NCI-H748 treated with DMSO at 0.1 percent for 48 hours (cell line): ENCODE measurements at regions not wholly inside any gene's neighbourhood (a gene's known extent, or its start where the extent isn't known, plus 50 kb on each side); places are given as distances from the start of the nearest gene placed in this dataset.

Experiments
- DNase-seq: peaks from one replicate; lab custom pipeline; 2025; lab: John Stamatoyannopoulos, UW

DNA sequence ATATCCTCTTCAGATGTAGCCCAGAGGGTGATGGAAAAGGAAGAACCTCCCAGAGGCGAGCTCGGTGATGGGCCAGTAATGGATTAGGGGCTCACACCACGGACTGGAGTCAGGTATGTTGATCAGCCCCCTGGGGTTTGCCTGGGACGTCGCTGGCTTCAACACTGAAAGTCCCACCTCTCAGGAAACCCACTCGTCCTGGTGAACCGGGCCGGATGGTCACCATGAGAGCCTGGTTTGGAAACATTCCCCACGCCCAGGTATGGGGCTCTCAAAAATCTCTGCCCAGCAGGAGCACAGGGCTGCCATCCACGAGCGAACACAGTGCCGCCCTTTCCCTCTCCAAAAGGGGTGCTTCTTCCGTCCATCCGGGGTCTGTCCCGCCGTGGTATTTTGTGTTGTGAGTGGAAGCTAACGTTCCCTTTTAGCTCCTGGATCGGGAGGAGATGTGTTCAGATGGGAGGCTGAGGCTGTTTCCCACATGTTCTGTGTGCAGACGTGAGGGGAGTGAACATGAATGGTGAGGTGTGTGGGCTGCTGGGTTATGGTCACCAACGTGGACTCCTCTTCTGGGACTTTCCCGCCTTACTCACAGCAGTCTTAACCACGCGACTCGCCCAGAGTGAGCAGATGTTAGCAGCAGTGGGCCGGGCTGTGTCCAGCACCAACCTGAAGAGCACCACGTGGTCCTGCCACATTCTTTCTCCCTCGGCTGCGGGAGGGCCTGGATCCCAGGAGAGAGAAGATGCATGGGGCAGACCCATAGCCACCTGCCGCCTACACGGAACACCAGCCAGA is 139.2 kb downstream of the KIF26A start:
- no peak for DNase-seq

DNA sequence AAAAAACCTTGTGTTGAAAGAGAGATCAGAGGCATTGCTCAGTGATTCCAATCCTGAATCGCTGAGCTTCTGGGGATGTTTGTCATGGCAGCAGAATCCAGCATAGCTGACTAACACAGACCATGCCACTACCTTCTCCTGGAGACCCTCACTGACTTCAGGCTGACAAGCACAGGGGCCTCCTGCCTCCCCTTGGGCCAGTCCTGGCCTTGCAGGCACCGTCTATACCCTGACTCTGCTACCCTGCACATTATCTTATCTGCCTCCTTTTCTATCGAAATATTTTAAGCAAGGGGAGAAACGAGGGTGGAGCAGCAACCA is 139.8 kb downstream of the KIF26A start:
- DNase-seq, result no peak

DNA sequence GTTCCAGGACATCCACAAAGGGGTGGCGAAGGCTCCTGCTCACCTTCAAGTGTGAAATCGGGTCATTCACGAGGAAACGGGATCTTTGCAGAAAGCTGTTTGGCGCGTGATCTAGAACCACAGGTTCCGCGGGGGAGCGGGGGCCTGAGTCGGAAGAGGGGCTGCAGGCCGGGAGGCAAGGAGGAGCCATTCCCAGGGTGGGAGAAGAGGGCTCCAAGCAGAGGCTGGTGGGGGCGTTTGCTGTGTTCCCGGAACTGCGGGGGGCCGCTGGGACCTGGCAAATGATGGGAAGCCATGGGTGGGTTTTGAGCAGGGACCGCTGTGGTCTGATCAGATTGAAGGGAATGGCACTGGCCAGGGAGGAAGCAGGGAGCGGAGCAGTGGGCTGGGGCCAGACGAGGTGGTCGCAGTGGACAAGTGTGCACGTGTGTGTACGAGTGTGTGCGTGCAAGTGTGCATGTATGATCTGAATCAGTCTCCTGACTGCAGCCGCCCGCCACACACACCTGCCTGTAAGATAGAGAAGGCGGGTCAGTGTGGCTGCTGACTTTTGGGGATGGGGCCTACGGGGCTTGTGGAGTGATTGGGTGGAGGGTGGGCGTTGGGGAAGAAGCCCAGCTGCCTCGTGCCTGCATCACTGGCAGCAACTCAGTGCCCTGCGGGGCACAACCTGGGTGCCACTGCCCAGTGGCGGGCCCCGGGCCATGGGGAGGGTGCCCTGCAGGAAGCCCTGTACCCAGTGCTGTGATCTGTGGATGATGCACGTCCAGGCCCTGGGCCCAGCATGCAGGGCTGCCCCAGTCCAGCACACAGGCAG is 141.9 kb downstream of the KIF26A start:
- DNase-seq, result no peak

DNA sequence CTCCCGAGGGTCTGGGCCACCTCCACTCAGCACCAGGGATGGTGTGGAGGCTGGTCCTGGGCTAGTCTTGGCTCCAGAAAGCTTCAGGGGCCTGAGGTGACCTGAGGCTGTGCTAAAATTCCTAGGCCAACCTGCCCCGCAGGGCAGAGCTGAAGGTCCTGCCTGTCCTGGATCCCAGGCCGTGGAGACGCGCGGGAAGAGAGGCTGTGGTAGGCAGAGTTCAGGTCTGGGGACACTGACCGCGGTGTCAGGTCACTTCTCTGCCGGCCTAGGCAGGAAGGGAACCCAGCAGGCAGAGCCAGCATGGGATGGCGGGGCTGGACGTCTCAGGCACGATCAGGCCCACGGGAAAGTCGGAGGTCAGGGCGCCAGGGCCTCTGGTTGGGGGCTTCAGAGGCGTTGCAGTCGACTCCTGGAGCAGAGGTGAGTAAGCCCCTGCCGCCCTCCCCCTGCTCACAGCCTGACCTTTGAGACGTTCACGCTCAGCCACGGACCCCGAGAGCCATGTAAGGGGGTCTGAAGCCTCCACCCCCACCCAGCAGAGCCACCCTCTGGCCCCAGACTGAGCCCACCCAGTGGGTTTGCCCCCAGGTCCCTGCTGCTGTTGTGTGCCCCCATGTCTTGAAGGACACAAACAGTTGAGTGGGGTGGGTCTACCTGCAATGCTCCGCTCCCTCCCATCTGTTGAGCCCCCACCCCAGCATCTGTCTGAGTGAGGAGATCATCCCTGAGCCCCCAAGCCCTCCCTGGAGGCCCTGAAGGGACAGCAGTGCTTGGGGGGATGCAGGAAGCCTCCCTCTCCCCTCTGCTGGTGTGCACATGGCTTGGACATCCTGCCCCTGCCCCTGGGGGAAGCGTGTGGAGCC is 142.7 kb downstream of the KIF26A start:
- DNase-seq, result no peak

DNA sequence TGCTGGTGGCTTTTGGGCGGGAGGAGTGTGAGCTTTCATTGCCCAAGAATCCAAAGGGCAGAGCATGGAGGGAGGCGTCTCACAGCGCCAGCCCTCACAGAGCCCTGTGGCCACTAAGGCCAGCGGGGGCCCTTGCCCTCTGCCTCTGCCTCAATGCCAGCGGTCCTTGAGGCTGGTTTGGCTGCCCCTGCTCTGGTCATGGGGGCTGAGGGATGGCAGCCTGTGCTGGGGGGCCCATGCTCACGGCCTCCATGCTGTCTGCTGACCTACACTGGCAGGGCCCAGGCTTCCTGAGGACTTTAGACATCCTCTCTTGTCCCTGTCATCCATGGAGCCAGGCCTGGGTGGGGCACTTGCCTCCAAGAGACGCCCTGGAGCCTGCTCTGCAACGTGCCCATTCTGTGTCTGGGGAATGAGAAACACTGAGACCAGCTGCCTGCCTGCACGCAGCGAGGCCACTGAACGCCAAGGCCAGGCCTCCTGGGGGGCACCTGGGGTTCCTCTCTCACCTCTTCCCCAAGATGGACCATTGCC is 143.4 kb downstream of the KIF26A start:
- no peak for DNase-seq

DNA sequence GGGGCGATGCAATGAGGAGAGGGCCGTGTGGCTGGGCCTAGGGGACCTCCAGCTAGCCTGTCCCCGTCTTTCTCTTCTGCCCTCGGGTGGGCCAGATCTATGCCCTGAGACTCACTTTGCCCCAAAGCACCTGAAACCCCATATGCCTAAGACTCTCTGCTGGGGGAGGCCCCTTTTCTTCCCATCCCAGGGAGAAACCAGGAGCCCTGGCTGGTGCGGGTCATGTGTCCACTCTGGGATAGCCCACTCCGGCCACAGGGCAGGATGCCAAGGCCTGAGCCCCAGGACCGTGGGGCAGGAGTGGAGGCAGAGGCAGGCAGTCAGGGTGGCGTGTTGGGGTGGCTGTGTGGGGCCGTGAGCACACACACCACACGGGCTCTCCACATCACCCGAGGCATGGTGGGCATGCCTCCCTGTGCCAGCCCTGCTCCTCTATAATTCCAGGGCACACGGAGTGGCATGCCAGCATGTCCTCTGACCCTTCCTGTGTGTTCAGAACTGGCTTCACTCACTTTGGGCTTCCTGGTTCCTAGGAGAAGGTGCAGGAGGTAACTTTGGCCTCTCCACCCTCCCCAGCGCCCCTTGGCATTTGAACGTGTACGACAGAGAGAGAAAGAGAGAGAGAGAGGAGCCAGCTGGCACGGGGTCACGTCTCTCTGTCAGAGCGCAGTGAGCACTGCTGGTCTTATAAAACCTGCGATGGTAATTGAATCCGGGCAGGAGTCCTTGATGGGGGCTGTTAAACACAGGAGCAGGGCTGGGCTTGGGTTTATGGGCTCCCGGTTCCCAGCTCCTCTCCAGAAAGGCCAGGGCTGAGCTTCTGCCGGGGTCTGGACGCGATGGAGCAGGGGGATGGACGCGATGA is 144.2 kb downstream of the KIF26A start:
- no peak for DNase-seq

DNA sequence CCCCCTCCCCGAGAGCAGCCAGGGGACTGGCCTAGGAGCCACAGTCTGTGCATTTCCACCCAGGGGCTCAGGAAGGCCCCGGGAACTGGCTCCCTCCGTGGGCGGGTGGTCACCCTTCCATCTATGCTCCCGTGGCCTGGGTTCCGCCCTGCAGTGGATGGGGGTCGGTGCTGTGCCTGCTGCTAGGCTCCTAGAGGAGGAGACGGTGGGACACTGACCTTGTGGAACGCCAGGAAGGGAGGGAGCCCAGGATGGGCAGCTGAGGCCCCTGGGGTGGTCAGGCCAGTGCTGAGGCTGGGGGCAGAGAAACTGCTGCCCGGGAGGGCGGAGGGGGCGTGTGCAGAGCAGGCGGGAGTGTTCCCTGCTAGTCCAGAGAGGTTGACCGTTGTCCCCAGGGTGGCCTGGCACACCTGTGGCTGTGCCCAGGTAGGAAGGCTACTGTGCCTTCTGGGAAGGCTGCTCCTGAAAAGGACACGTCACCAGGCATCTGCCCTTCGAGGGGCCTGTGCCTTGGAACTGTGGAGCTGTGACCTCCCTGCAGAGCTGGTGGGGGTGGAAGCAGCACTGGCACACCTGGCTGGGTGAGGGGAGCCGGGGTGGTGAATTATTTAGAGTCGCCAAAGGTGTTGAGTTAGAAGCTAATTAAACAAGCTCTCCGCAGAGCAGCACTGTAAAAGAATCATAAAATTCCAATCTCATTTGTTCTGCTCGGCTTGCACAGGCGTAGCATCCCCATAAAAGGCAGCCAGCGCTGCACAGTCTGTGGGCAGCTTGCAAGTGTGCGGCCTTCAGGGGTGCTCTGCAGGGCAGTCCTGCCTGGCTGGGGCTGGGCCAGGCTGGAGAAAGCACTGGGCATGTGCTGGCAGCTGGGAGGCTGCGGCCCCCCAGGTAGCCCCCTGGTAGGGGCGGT is 145.1 kb downstream of the KIF26A start:
- DNase-seq, result peak; percentile 19

DNA sequence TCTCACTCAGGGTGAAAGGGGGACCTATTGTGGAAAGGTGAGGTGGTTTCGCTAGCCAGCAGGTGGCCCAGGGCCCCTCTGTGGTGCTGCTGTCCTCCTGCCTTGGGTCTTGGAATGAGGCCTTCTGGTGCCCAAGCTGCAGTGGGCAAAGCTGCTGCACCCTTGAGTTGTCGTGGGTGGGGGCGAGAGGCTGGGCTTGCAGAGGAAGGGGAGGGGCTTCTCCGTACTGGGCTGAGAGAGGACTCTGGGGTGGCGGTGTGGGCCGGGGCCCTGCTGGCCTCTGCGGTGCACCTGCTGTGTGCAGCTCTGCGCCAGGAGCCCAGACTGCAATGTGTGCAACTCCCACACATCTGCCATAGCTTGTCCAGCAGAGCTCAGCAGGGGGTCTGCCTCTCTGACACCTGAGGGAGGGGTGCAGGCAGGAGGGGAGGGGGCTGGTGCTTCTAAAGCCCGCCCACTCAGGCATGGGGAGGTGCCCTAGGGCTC is 145.8 kb downstream of the KIF26A start:
- DNase-seq, result no peak

DNA sequence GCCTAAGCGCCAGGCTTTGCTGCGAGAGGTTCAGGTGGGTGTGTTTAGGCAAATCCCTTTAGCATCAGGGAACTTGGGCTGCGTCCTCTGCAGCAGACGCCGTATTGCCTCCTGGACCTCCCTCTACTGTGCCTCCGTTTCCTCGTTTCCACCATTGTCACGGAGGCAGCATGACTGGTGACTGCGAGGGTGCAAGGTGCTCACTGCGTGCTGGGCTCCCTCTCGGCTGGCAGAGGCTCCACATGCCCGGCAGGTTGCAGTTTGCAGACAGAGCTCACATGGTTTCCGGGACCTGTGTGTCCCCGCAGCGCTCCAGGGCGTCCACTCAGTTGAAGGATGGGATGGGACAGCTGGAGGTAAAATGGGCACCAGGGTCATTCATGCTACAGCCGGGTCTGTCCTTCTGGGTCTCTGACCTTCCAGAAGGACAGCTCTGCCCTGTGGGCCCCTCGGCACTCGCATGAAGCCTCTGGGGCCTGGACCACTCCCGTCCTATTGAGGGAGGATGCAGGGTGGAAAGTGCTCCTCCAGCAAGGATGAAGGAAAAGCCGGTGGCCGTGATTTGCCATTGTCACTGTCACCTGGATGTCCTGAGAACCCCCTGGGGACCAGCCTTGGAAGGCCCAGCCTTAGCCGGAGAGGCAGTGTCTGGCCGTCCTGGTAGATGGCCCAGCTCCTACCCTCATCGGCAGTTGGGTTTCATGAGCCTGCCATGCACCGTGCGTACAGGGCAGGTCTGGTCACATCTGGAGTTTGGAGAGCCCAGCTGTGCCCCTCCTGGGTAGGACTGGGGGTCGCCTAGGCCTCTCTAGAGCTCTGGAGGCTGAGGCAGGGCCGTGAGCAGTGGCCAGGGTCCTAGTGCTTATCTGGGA is 146.5 kb downstream of the KIF26A start:
- DNase-seq, result no peak

DNA sequence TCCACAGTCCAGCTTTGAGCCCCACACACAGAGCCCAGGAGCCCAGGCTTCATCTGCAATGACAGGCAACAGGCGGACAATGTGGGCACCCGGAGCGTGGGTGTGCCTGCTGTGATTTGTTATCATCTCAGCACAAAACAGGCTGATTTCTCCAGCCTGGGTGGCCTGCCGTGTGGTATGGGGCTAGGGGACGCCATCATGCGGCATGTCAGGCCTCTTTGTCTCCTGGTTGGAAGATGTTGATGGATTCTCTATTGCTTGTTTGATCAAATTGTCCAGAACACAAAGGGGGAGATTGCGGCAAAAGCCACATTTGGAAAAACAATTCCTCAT is 147.1 kb downstream of the KIF26A start:
- no peak for DNase-seq

DNA sequence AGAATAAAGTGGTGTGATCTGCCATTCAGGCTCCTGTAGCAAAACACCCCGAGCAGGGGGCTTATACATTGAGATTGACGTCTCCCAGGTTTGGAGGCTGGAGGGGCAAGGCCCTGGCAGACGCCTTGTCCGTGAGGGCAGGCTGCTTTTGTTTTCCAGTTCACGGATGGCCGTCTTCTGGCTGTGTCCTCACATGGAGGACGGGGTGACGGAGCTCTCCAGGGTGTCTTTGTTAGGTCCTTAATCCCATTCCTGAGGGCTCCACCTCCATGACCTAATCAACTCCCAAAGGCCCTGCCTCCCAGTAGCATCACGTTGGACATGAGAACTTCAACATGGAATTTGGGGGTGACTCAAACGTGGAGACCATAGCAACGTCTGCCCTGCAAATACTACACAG is 147.7 kb downstream of the KIF26A start:
- DNase-seq, result no peak

DNA sequence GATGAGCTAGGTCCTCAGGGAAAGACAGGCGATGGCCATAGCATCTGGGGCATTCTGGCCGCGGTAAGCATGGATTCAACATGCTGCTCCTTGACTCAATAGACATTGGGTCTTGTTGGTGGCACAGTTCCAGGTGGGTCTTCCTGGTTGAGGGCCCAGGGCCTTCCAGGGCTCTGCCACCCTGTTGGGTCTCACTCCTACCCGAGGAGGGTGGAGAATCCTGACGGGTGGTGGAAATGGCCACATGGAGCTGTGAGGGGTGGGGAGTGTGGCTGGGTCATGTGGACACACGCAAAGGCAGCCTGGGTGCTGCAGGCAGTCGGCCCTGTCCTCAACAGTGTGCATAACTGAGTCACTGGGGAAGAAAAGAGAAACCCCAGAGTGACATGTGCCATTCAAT is 148.1 kb downstream of the KIF26A start:
- no peak for DNase-seq

DNA sequence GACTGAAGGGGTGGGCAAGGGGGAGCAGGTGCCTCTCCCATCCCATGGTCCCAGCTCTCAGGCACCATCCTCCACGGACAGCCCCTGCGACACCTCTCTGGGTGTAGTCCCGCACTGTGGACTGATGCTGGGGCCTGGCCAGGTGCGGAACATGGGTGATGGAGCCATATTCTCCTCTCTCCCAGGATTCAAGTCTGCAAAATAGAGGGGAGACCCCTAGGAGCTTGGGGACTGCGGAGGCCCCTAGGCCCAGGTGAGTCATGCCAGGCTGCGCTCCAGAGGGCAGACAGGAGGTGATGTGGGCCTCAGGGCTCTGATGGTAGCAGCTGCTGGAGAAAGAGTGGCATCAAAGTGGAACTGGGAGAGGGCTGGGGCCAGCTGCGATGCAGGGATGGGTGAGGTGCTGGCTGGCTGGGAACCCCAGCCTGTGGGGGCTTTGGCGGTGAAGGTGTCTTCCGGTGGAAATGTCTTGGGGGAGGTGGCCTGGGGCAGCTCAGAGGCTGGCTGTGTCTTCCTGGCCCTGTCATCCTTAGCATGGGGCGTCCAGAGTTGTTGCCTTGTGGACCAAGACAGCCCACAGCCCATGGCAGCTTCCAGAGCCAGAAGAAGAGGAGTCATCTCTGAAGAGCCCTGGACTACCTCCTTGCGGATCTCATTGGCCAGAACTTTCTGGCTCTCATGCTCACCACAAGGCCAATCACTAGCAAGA is 149.1 kb downstream of the KIF26A start:
- DNase-seq, result no peak

DNA sequence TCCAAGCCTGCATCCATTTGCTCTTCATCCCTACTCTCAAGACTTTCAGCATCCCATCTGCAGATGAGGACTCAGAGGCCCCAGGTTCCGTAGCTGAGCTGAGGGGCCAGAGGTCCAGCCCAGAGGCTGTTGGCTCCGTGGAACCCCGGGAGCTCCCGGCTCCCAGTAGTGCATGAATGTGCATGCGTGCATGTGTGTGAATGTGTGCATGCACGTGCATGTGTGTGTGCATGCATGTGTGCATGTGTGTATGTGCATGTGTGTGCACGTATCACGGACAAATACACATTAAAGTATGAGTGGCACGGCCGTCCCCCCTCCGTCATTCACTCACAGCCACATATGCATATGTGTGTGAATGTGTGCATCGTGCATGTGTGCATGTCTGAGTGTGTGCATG is 149.9 kb downstream of the KIF26A start:
- no peak for DNase-seq

DNA sequence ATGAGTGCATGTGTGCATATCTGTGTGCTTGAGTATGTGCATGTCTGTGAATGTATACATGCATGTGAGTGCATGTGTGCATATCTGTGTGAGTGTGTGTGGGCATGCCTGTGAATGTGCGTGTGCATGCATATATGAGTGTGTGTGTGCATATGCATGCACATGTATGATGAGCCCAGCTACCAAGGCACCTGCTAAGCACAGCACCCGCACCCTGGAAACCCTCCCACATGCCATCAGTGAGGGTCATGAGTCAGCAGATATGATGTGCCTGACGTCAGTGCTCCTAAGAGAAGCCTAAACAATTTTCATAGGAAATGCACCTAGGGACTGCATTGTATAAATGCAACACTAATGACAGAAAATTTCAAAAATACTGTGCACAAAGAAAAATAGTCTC is 151.1 kb downstream of the KIF26A start:
- DNase-seq, result no peak

DNA sequence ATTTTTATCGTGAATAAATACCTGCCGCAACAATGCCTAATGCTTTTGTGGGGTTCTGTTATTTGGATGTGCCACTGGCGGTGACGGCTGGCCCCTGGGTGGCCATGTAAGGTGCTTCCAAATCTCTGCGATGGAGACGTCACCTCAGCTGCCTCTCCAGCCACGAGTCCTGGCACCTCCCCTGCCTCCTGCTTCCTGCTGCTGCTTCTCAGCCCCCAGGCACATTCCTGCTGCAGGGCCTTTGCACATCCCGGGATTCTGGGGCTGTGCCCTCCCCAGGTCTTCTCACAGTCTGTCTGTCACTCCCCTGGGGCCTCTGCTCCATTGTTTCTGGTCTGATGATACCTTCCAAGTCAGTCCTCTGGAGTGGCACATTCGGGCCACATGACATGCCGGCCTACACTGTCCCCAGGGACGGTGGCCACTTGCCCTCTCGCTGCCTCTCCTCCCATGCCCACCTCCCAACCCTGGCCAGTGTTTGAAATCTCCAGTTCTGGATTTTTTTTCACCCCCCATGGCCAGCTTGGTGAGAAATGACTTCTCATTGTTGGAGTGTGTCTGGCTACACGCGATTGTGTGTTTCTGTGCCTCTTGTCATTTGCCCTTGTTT is 151.8 kb downstream of the KIF26A start:
- DNase-seq, result no peak

DNA sequence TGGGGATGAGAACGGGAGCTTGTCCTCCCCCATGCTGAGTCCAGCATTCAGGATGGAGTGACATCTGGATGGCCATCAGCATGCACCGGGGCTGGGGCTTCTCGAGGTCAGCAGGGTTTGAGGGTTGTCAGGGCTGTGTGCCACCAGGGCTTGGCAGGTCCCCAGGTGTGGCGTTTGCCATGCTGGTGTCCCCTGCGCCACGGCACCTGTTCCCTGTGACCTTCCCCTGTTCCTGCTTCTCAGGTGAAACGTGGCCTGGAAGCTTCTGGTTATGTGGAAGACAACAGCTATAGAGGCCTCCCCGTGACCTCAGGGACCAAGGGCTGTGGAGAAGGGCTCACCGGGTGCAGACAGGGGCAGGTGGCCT is 152.4 kb downstream of the KIF26A start:
- no peak for DNase-seq
